Ovary (tissue), 7 donors: ENCODE measurements at regions not wholly inside any gene's neighbourhood (a gene's known extent, or its start where the extent isn't known, plus 50 kb on each side); places are given as distances from the start of the nearest gene placed in this dataset.

Experiments
- DNase-seq, 5 donors: peaks; one replicate each; pipeline ENCODE4 v3.0.0-alpha.2; 2019 to 2020
- H3K27ac ChIP-seq, 2 donors: fragments of 200-600 bp; one replicate each; pipeline versions ENCODE4 v1.5.1 to v1.8.0; 2019 to 2022
- H3K27me3 ChIP-seq: fragments of 200-600 bp; one replicate; pipeline ENCODE4 v1.8.0; 2022
- H3K36me3 ChIP-seq: fragments of 200-600 bp; sonication (generic); one replicate; pipeline ENCODE4 v1.5.1; 2019
- H3K4me1 ChIP-seq: one replicate; pipeline ENCODE4 v1.8.1; 2013; ENCODE audit warnings: mild to moderate bottlenecking, moderate library complexity; ENCODE audit not compliant: insufficient read depth
- H3K4me3 ChIP-seq: fragments of 200-600 bp; sonication (generic); one replicate; pipeline ENCODE4 v1.5.1; 2017
- H3K9me3 ChIP-seq, 2 donors: fragments of 200-600 bp in 1 of 2; sonication (generic) in 1 of 2; one replicate each; pipeline versions ENCODE4 v1.5.1 to v1.8.1; 2013 to 2019; ENCODE audit warnings: mild to moderate bottlenecking in 1 of 2, moderate library complexity in 1 of 2
- EP300 ChIP-seq: sonication (generic); formaldehyde crosslinking; IDR thresholded peaks from one replicate; pipeline ENCODE4 v1.6.1; 2017; ENCODE audit warnings: antibody characterized with exemption
- POLR2A ChIP-seq: fragments of 450-650 bp; IDR thresholded peaks from one replicate; pipeline ENCODE4 v1.6.1; 2017; ENCODE audit warnings: antibody characterized with exemption, mild to moderate bottlenecking, moderate library complexity
- WGBS, 3 donors: extraction: QIAGEN DNeasy Blood & Tissue Kit in 1 of 3; methylation state at CpG; one replicate each; pipeline versions ENCODE4 v1.1.5 to v1.1.7; 2013 to 2017; 5-methylcytosine and 5-hydroxymethylcytosine counted together
- intact Hi-C, 4 donors: fragments of 100-400 bp; cut with DNase I; formaldehyde crosslinking; loops; one replicate each; pipeline versions ENCODE4 v1.11.0 to v1.15.1; 2022 to 2023
- TF ChIP-seq, protein P1 (sequence below), 3 donors: fragments of 450-650 bp in 2 of 3; fragments of 200-600 bp in 1 of 3; IDR thresholded peaks; one replicate each; pipeline versions ENCODE4 v1.5.1 to v1.8.0; 2016 to 2022; ENCODE audit warnings: antibody characterized with exemption in 3 of 3, mild to moderate bottlenecking in 1 of 3
- donor health status: DM: no; HTN: no; CAD: no; lungs with moderate emphysema.
- donor health status: DM: no; HTN: no; CAD: no.
- donor health status: Bipolar disorder and iron deficiency.
- donor health status: DM: no; HTN: no; CAD: no.
- donor health status: DM: yes; HTN: yes; CAD: no.

DNA sequence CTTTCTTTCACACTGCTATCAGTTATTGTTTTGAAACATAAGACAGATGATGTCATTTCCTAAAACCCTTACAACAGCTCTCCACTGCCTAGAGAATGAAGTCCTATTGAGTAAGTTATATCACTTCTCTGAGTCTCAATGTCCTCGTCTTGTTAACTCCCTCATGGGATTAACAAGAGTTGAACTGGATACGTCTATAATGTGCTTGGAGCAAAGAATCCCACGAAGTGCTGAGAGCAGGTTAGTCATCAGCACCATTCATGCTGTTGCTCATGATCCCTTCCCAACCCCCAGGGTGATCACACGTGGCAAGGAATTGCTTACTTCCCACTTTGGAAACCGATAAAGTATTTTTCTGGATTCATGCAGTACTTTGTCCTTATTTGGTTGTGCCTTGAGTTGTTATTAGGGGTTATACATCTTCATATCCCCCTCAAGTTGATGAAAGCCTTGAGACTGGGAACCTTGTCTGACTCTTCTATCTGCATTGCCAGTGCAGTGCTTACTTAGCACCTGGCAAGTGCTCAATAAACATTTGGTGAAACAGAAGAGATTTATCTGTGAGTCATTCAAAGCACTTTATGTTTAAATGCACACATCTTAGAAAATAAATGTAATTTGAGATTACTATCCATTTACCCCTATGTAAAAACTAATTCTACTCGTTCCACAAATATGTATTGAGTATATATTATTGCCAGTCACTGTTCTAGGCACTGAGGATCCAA lies 487.5 kb downstream of the EPM2A start:
- intact Hi-C loops: no loop called here
- no peaks in the 10 kb centered on the region for H3K4me1 ChIP-seq
- no peak for DNase-seq
- 61 to 82% (median 71%) methylated on average over 6 of the region's 6 CpGs for WGBS, 3 donors
- no peaks in the 10 kb centered on the region for H3K36me3 ChIP-seq
- H3K9me3 ChIP-seq: no peaks in the 10 kb centered on the region
- H3K27ac ChIP-seq: no peak overlapping the region
- no peak for TF ChIP-seq POLR2A
- no peak for TF ChIP-seq EP300
- TF ChIP-seq, protein P1, sequence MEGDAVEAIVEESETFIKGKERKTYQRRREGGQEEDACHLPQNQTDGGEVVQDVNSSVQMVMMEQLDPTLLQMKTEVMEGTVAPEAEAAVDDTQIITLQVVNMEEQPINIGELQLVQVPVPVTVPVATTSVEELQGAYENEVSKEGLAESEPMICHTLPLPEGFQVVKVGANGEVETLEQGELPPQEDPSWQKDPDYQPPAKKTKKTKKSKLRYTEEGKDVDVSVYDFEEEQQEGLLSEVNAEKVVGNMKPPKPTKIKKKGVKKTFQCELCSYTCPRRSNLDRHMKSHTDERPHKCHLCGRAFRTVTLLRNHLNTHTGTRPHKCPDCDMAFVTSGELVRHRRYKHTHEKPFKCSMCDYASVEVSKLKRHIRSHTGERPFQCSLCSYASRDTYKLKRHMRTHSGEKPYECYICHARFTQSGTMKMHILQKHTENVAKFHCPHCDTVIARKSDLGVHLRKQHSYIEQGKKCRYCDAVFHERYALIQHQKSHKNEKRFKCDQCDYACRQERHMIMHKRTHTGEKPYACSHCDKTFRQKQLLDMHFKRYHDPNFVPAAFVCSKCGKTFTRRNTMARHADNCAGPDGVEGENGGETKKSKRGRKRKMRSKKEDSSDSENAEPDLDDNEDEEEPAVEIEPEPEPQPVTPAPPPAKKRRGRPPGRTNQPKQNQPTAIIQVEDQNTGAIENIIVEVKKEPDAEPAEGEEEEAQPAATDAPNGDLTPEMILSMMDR (IDR thresholded peaks at IDR 0.05): no peak
- H3K27me3 ChIP-seq: no peaks in the 10 kb centered on the region
- H3K4me3 ChIP-seq: no peak overlapping the region

DNA sequence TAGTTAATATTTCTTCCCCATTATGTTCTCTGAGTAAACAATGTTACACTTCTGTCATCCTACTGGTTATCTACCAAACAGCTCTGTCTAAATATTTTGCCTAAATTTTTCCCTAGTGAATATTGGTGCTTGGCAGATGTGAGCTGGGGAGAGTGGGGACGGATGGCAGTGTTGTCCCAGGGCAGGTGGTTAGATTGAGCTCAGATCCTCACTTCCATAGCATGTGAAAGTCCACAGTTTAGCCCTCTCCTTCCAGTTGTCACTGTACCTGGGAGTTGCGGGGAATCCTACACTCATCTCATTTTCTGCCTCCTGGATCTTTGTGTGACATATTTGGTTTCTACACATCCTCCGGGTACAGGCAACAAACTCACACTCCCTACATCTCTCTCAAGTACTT lies 484.9 kb downstream of the EPM2A start:
- 58 to 65% (median 59%) methylated on average over 3 of the region's 3 CpGs for WGBS, 3 donors
- intact Hi-C loops: no loop called here
- Histone ChIP-seq H3K4me1 (no peaks in the 10 kb centered on the region), H3K9me3 (peaks cover 0 to 6% of the 10 kb centered on the region in 2 donors), H3K27me3 (no peaks in the 10 kb centered on the region), H3K27ac (no peak overlapping the region), H3K36me3 (no peaks in the 10 kb centered on the region), H3K4me3 (no peak overlapping the region)
- no peak for DNase-seq
- TF ChIP-seq POLR2A (no peak), EP300 (no peak)
- TF ChIP-seq, protein P1 (IDR thresholded peaks at IDR 0.05): no peak

DNA sequence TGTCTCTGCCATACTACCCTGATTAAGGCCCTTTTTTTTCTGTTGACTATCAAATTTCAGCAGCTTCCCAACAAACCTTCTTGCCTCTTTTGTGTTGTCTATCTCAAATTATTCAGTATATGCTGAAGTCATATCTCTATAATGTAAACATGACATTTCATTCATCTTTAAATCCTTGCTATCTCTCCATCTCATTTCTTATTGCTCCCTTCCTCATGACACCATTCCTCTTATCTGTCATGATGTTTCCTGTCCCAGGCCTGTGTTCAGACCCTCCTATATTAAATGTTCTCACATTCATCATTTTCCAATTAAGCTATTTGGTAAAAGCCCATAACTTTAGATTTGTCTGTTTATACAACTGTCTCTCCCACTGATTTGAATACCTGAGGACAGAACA lies 482.6 kb downstream of the EPM2A start:
- no peak overlapping the region for H3K27ac ChIP-seq
- H3K4me1 ChIP-seq: no peaks in the 10 kb centered on the region
- peaks cover 0 to 7% of the 10 kb centered on the region in 2 donors for H3K9me3 ChIP-seq
- H3K4me3 ChIP-seq: no peak overlapping the region
- DNase-seq: no peak
- H3K27me3 ChIP-seq: peaks cover 3% of the 10 kb centered on the region
- intact Hi-C loops: no loop called here
- H3K36me3 ChIP-seq: no peaks in the 10 kb centered on the region
- TF ChIP-seq, protein P1 (IDR thresholded peaks at IDR 0.05): no peak
- no peak for TF ChIP-seq EP300
- no peak for TF ChIP-seq POLR2A

DNA sequence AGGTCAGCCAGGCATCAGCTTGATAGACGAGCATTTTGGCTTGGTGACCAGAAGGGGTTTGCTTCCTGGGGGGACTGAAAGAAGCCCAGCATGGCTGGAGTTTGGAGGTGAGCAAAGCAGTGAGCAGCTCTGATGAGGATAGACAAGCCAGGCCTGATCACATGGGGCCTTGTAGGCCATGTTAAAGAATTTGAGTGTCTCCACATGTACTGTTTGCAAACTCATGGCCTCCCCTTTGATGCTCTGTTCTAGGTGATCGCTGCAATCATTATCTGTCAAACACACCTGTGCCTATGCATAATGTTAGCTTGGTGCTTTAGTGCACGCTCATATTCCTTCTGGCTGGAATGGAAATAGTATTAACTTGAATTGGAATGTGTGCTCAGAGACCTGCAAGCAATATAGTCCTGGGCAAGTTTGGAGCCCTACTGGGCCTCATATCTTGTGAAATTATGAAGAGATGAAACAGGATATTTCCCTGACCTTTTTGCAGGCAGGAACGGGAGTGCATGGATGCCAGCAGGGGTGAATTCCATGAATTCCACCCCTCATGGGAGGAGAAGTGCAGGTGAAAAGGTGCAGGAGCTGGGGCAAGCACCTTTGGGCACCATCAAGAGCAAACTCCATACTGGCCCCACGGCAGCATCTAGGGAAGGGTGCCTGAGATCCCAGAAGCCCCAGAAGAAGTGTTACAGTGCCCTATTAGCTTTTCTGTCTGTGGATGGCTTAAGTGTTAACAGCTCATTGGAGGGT lies 480.5 kb downstream of the EPM2A start:
- Histone ChIP-seq H3K4me3 (no peak overlapping the region), H3K36me3 (no peaks in the 10 kb centered on the region), H3K4me1 (no peaks in the 10 kb centered on the region), H3K9me3 (peaks cover 0 to 7% of the 10 kb centered on the region in 2 donors), H3K27ac (no peak overlapping the region), H3K27me3 (peaks cover 3% of the 10 kb centered on the region)
- intact Hi-C loops: no loop called here
- TF ChIP-seq, protein P1 (IDR thresholded peaks at IDR 0.05): no peak
- TF ChIP-seq POLR2A: no peak
- no peak for TF ChIP-seq EP300
- no peak for DNase-seq
- 74 to 80% (median 77%) methylated on average over 5 of the region's 5 CpGs for WGBS, 3 donors
